Endothelial cell (in vitro differentiated cells): ENCODE measurements at regions not wholly inside any gene's neighbourhood (a gene's known extent, or its start where the extent isn't known, plus 50 kb on each side); places are given as distances from the start of the nearest gene placed in this dataset.
A peak's percentile ranks its signal among the peaks of the same experiment; 100 is the strongest.
"Not testable (repeated sequence)": the region's sequence is repeated elsewhere in the genome, so short reads cannot be mapped to it uniquely, and the experiment has no call there.

Source experiments
- DNase-seq: peaks from one replicate; pipeline ENCODE4 v3.0.0; 2021; ENCODE audit warnings: low spot score
- H3K27ac Mint-ChIP-seq: one replicate; pipeline ENCODE4 v1.8.0; 2021; ENCODE audit warnings: mixed read lengths, inconsistent platforms; ENCODE audit not compliant: unreplicated experiment
- H3K27me3 Mint-ChIP-seq: one replicate; pipeline ENCODE4 v1.8.0; 2021; ENCODE audit warnings: mild to moderate bottlenecking, moderate library complexity, mixed read lengths, inconsistent platforms; ENCODE audit not compliant: unreplicated experiment
- H3K36me3 Mint-ChIP-seq: one replicate; pipeline ENCODE4 v1.8.0; 2021; ENCODE audit warnings: mild to moderate bottlenecking, low read depth, mixed read lengths, inconsistent platforms; ENCODE audit not compliant: unreplicated experiment
- H3K4me1 Mint-ChIP-seq: one replicate; pipeline ENCODE4 v1.8.0; 2021; ENCODE audit warnings: mild to moderate bottlenecking, mixed read lengths, inconsistent platforms; ENCODE audit not compliant: unreplicated experiment
- H3K4me3 Mint-ChIP-seq: one replicate; pipeline ENCODE4 v1.8.0; 2021; ENCODE audit warnings: mild to moderate bottlenecking, mixed read lengths, inconsistent platforms; ENCODE audit not compliant: unreplicated experiment
- H3K9me3 Mint-ChIP-seq: one replicate; pipeline ENCODE4 v1.8.0; 2021; ENCODE audit warnings: mixed read lengths, inconsistent platforms; ENCODE audit not compliant: unreplicated experiment
- TF ChIP-seq, protein P1 (sequence below): fragments of 200-600 bp; sonication (generic); IDR thresholded peaks from one replicate; pipeline ENCODE4 v1.5.0; 2021; ENCODE audit warnings: antibody characterized with exemption; ENCODE audit not compliant: unreplicated experiment

DNA sequence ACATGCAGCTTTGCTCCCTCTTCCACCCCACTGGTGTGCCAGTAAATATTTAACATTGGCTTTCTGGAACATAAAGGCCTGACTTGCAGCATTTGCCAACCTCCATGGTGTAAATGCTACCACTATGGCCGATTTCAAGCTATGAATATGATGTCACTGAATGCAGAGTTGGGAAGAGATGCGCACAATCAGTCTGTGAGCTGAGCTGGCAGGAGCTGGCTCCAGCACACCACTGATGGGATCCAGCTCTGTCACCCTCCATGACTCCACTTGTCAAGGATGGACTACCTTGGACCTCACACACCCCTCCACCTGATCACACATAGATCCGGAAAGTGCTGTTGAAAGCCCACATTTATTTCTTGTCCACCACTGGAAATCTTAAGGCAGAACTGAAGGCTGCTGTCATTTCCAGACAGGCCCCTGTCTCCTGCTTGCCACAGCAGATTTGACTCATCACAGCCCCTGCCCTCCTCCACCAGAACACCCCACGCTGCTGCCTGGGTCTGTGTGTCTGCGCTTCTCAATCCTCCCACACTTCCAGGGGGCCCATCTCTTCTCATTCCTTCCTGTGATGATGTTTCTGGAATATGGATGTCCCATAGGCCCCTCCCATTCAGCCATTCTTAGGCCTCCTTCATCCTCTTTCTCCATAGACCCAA lies 82.2 kb upstream of the BCAR3 start:
- TF ChIP-seq, protein P1, sequence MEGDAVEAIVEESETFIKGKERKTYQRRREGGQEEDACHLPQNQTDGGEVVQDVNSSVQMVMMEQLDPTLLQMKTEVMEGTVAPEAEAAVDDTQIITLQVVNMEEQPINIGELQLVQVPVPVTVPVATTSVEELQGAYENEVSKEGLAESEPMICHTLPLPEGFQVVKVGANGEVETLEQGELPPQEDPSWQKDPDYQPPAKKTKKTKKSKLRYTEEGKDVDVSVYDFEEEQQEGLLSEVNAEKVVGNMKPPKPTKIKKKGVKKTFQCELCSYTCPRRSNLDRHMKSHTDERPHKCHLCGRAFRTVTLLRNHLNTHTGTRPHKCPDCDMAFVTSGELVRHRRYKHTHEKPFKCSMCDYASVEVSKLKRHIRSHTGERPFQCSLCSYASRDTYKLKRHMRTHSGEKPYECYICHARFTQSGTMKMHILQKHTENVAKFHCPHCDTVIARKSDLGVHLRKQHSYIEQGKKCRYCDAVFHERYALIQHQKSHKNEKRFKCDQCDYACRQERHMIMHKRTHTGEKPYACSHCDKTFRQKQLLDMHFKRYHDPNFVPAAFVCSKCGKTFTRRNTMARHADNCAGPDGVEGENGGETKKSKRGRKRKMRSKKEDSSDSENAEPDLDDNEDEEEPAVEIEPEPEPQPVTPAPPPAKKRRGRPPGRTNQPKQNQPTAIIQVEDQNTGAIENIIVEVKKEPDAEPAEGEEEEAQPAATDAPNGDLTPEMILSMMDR, result no peak
- H3K27ac Mint-ChIP-seq, result peak overlapping the region; percentile 5
- peaks cover 18% of the 10 kb centered on the region for H3K4me1 Mint-ChIP-seq
- no peak for DNase-seq
- peaks cover 15% of the 10 kb centered on the region for H3K27me3 Mint-ChIP-seq
- H3K4me3 Mint-ChIP-seq, result no peak overlapping the region
- H3K9me3 Mint-ChIP-seq, result no peaks in the 10 kb centered on the region
- H3K36me3 Mint-ChIP-seq, result peaks cover 3% of the 10 kb centered on the region

DNA sequence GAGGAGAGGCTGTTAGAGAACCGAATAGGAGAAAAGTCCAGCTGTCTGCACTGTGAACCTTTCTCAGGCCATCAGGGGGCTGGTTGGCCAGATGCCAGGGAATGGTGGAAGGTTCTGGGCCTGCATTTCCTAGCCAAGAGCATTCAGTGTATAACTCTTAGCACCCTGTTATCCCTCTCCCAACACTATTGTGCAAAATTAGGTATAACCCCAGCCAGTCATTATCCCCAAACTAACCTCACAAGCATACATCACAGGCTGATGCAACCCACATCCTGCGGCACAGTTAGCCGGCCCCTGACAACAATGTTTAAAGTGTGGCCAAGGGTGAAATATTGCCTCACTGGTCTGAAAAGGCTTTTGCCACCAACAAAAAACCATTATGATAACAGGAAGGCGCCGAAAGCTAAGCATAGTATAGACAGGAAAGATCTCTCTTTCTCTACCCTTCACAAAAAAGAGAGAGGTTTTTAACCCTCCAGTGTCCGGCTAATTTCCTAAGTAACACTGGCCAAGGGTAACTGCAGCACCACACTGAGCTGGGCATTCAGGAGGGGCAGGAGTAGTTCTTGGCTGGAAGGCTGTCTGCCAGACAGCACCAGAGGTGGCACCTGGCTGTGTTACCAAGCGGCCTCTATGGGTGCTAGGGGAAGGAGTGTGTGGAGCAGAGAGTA lies 77.3 kb upstream of the BCAR3 start:
- Mint-ChIP-seq H3K4me1 (peaks cover 16% of the 10 kb centered on the region), H3K27me3 (peaks cover 11% of the 10 kb centered on the region), H3K36me3 (peaks cover 3% of the 10 kb centered on the region), H3K4me3 (no peak overlapping the region), H3K9me3 (no peaks in the 10 kb centered on the region), H3K27ac (no peak overlapping the region)
- TF ChIP-seq, protein P1, result no peak
- DNase-seq, result peak; percentile 13

DNA sequence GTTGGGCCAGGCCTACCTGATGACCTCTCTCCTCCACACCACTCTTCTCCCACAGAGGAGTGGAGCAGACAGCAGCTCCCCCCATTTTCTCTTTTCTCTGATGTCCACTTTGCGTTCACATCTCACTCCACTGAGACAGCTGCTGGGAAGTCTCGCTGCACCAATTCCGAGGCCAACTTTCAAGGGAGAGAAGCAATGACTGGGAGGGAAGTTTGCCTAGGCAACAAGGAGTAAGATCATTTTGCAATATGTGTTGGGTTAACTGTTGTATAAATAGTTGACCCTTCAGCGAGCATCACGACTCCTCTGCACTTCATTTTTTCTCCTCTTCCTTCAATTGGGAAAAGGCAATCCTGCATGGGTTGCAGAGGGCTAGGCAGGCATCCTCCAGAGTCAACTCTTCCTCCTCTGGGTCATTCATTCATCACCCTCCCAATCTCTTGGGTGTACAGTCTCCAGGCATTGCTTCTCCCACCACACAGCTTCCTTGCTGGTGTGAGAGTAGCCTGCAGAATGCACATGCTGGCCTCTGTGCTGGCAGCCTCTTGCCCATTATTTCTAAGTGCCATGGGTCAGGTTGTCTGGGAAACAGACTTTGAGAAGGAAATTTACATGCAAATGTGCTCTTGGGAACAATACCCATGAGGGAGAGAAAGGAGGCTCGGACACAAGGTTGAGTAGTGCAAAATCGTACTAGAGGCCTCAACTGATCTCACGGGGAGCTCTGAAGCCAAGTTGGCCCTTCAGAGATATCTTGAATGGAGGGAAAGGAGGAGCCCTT lies 75.8 kb upstream of the BCAR3 start:
- Mint-ChIP-seq H3K9me3 (no peaks in the 10 kb centered on the region), H3K4me3 (no peak overlapping the region), H3K27ac (no peak overlapping the region), H3K4me1 (peaks cover 16% of the 10 kb centered on the region), H3K36me3 (no peaks in the 10 kb centered on the region), H3K27me3 (peaks cover 5% of the 10 kb centered on the region)
- TF ChIP-seq, protein P1, result no peak
- no peak for DNase-seq

DNA sequence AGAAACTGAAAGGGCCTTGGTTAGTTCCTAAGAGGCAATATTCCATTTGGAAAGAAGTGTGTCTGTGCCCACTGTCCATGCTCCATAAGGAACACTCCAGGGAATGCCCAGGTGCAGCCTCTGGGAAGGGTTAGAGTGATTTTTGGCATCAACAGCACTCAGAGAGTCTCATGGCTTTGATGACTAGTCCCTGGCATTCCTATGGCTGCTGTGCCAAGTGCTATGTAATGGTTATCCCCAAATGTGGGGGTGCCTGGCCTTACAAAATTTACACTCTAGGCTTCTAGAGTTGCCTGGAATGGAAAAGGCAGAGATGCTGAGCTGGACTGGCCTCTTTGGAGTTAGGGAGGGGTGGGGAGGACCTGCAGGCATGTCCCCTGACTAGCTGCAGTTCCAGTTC lies 75.0 kb upstream of the BCAR3 start:
- H3K36me3 Mint-ChIP-seq, result no peaks in the 10 kb centered on the region
- DNase-seq, result no peak

DNA sequence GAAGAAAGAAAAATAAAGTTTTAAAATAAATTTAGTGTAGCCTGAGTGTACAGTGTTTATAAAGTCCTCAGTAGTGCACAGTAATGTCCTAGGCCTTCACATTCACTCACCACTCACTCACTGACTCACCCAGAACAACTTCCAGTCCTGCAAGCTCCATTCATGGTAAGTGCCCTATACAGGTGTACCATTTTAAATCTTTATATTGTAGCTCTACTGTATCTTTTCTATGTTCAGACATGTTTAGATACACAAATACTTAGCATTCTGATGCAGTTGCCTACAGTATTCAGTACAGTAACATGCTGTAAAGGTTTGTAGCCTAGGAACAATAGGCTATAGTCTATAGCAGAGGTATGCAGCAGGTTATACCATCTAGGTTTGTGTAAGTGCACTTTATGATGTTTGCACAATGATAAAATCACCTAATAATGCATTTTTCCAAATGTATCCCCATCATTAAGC lies 73.6 kb upstream of the BCAR3 start:
- H3K9me3 Mint-ChIP-seq, H3K27me3 Mint-ChIP-seq: not testable (repeated sequence)

More for the DNA sequence above, 75.0 kb upstream of the BCAR3 start:
- Mint-ChIP-seq H3K4me3 (no peak overlapping the region), H3K27me3 (peaks cover 4% of the 10 kb centered on the region), H3K27ac (no peak overlapping the region), H3K4me1 (peaks cover 23% of the 10 kb centered on the region), H3K9me3 (no peaks in the 10 kb centered on the region)
- TF ChIP-seq, protein P1, result no peak

More for the DNA sequence above, 73.6 kb upstream of the BCAR3 start:
- DNase-seq, H3K36me3 Mint-ChIP-seq, H3K27ac Mint-ChIP-seq, H3K4me3 Mint-ChIP-seq: not testable (repeated sequence)
- peaks cover 36% of the 10 kb centered on the region for H3K4me1 Mint-ChIP-seq
